GM13977 (cell line): ENCODE measurements at regions not wholly inside any gene's neighbourhood (a gene's known extent, or its start where the extent isn't known, plus 50 kb on each side); places are given as distances from the start of the nearest gene placed in this dataset.

Experiments
- DNase-seq: peaks from one replicate; pipeline ENCODE4 v3.0.0; 2012; ENCODE audit warnings: low spot score
- CTCF ChIP-seq: IDR thresholded peaks from 2 replicates; pipeline ENCODE4 v1.5.1; 2012; ENCODE audit warnings: mild to moderate bottlenecking, control low read depth; ENCODE audit not compliant: insufficient read depth; ENCODE audit errors: extremely low read depth, missing control alignments
- in situ Hi-C: fragments of 300-500 bp; cut with MboI; formaldehyde crosslinking; loops from one replicate; pipeline ENCODE4 v1.12.0; 2022; ENCODE audit warnings: low sequenced_read_pairs, low pct_unique_long_range_greater_than_20kb, mixed read lengths, inconsistent platforms; ENCODE audit not compliant: unreplicated experiment

GRCh38 chr1:38578271-38578951, 281.2 kb downstream of the RRAGC start:
- no peak for DNase-seq
- in situ Hi-C loops: no loop called here
- TF ChIP-seq CTCF: no peak

- TF ChIP-seq CTCF: no peak
- in situ Hi-C loops: no loop called here
- DNase-seq: no peak
Observed at GRCh38 chr1:38577937-38578270, 281.7 kb downstream of the RRAGC start.

- TF ChIP-seq CTCF: no peak
- in situ Hi-C loops: no loop called here
- no peak for DNase-seq
Observed at GRCh38 chr1:38577385-38577784, 282.2 kb downstream of the RRAGC start.

GRCh38 chr1:38576241-38576640, 283.3 kb downstream of the RRAGC start:
- in situ Hi-C loops: no loop called here
- TF ChIP-seq CTCF: no peak
- no peak for DNase-seq

- in situ Hi-C loops: no loop called here
- TF ChIP-seq CTCF: no peak
Observed at GRCh38 chr1:38571726-38572125, 287.8 kb downstream of the RRAGC start.

GRCh38 chr1:38570657-38570975, 289.0 kb downstream of the RRAGC start:
- DNase-seq: no peak
- in situ Hi-C loops: no loop called here
- TF ChIP-seq CTCF: no peak

More at GRCh38 chr1:38571726-38572125, 287.8 kb downstream of the RRAGC start:
- DNase-seq: no peak
